ENCODE measurements at regions not wholly inside any gene's neighbourhood (a gene's known extent, or its start where the extent isn't known, plus 50 kb on each side); places are given as distances from the start of the nearest gene placed in this dataset.

DNA sequence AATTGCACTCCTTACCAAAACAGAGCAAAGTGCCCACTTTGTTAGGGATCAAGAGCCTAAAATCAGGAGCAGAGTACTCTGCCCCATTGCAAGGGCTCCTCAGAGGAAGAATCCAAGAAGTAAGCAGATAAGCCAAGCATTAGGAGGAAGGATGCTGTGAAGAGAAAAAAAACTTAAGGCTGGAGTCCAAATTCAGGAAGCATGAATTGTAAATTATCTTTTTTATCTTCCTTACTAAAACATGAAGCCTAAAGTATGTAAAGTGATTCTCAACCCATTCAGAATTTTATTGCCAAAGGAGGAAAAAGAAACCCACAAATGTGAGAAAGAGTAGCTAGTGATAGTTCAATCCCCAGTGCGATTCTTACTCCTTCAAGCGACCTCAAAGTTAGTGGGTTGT is 523.9 kb downstream of the TAF11L14 start:
- TF ChIP-seq SPI1 (IDR thresholded peaks at IDR 0.05; ENCODE audit: borderline replicate concordance, low read depth) (no peak), GABPA (IDR thresholded peaks at IDR 0.05; ENCODE audit: low read depth) (no peak), POLR2AphosphoS5 (IDR thresholded peaks at IDR 0.05; ENCODE audit: low read depth) (no peak), REST (IDR thresholded peaks at IDR 0.05; ENCODE audit: insufficient replicate concordance, low read depth) (no peak)
- TF ChIP-seq, protein P1, sequence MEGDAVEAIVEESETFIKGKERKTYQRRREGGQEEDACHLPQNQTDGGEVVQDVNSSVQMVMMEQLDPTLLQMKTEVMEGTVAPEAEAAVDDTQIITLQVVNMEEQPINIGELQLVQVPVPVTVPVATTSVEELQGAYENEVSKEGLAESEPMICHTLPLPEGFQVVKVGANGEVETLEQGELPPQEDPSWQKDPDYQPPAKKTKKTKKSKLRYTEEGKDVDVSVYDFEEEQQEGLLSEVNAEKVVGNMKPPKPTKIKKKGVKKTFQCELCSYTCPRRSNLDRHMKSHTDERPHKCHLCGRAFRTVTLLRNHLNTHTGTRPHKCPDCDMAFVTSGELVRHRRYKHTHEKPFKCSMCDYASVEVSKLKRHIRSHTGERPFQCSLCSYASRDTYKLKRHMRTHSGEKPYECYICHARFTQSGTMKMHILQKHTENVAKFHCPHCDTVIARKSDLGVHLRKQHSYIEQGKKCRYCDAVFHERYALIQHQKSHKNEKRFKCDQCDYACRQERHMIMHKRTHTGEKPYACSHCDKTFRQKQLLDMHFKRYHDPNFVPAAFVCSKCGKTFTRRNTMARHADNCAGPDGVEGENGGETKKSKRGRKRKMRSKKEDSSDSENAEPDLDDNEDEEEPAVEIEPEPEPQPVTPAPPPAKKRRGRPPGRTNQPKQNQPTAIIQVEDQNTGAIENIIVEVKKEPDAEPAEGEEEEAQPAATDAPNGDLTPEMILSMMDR (IDR thresholded peaks at IDR 0.05; ENCODE audit: insufficient read depth, low read length), result no peak
- Histone ChIP-seq H3K27ac (replicated peaks) (no peak overlapping the region), H3K27me3 (ENCODE audit: insufficient read depth, poor library complexity, severe bottlenecking) (no peaks in the 10 kb centered on the region), H3K4me3 (replicated peaks; ENCODE audit: insufficient read depth, low read length) (no peak overlapping the region)
- no peak for DNase-seq (ENCODE audit: low read depth in 1 of 2, low spot score in 1 of 2)

- Histone ChIP-seq H3K27ac (replicated peaks) (no peak overlapping the region), H3K4me3 (replicated peaks; ENCODE audit: insufficient read depth, low read length) (no peak overlapping the region), H3K27me3 (ENCODE audit: insufficient read depth, poor library complexity, severe bottlenecking) (no peaks in the 10 kb centered on the region)
- DNase-seq (ENCODE audit: low read depth in 1 of 2, low spot score in 1 of 2), result no peak
- peak; percentile 12; the same call in 1 of the 2 replicates for TF ChIP-seq SPI1 (IDR thresholded peaks at IDR 0.05; ENCODE audit: borderline replicate concordance, low read depth)
- TF ChIP-seq GABPA (IDR thresholded peaks at IDR 0.05; ENCODE audit: low read depth), result no peak
Observed at GRCh38 chr5:18159331-18159730, 525.1 kb downstream of the TAF11L14 start.

DNA sequence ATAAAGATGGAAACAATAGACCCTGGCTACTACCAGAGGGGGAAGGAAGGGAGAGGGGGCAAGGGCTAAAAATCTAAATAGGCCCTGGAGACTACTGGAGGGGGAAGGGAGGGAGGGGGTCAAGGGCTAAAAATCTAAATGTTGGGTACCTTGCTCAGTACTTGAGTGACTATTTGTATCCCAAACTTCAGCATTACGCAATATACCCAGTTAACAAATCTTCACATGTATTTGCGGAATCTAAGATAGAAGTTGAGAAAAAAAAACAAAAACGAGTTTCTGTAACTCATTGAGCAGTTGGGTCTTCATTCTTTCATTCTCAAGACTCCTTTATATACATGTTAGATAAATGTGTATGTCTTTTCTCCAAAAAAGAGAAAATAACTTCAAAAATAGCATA is 537.4 kb downstream of the TAF11L14 start:
- no peaks in the 10 kb centered on the region for H3K27me3 ChIP-seq (ENCODE audit: insufficient read depth, poor library complexity, severe bottlenecking)
- no peak for DNase-seq (ENCODE audit: low read depth in 1 of 2, low spot score in 1 of 2)
- TF ChIP-seq, protein P1 (IDR thresholded peaks at IDR 0.05; ENCODE audit: insufficient read depth, low read length), result no peak
- TF ChIP-seq GABPA (IDR thresholded peaks at IDR 0.05; ENCODE audit: low read depth) (no peak), REST (IDR thresholded peaks at IDR 0.05; ENCODE audit: insufficient replicate concordance, low read depth) (no peak), POLR2AphosphoS5 (IDR thresholded peaks at IDR 0.05; ENCODE audit: low read depth) (no peak), SPI1 (IDR thresholded peaks at IDR 0.05; ENCODE audit: borderline replicate concordance, low read depth) (no peak)
- no peak overlapping the region for H3K27ac ChIP-seq (replicated peaks)
- no peak overlapping the region for H3K4me3 ChIP-seq (replicated peaks; ENCODE audit: insufficient read depth, low read length)

- no peaks in the 10 kb centered on the region for H3K27me3 ChIP-seq (ENCODE audit: insufficient read depth, poor library complexity, severe bottlenecking)
- no peak overlapping the region for H3K27ac ChIP-seq (replicated peaks)
- no peak overlapping the region for H3K4me3 ChIP-seq (replicated peaks; ENCODE audit: insufficient read depth, low read length)
- DNase-seq (ENCODE audit: low read depth in 1 of 2, low spot score in 1 of 2), result no peak
- TF ChIP-seq POLR2AphosphoS5 (IDR thresholded peaks at IDR 0.05; ENCODE audit: low read depth) (no peak), GABPA (IDR thresholded peaks at IDR 0.05; ENCODE audit: low read depth) (no peak), SPI1 (IDR thresholded peaks at IDR 0.05; ENCODE audit: borderline replicate concordance, low read depth) (no peak), REST (IDR thresholded peaks at IDR 0.05; ENCODE audit: insufficient replicate concordance, low read depth) (no peak)
- TF ChIP-seq, protein P1 (IDR thresholded peaks at IDR 0.05; ENCODE audit: insufficient read depth, low read length), result no peak
Observed at GRCh38 chr5:18179579-18179978, 545.3 kb downstream of the TAF11L14 start.

Data from HL-60 (cell line).